ENCODE measurements at regions not wholly inside any gene's neighbourhood (a gene's known extent, or its start where the extent isn't known, plus 50 kb on each side); places are given as distances from the start of the nearest gene placed in this dataset.

- TF ChIP-seq, protein P1, sequence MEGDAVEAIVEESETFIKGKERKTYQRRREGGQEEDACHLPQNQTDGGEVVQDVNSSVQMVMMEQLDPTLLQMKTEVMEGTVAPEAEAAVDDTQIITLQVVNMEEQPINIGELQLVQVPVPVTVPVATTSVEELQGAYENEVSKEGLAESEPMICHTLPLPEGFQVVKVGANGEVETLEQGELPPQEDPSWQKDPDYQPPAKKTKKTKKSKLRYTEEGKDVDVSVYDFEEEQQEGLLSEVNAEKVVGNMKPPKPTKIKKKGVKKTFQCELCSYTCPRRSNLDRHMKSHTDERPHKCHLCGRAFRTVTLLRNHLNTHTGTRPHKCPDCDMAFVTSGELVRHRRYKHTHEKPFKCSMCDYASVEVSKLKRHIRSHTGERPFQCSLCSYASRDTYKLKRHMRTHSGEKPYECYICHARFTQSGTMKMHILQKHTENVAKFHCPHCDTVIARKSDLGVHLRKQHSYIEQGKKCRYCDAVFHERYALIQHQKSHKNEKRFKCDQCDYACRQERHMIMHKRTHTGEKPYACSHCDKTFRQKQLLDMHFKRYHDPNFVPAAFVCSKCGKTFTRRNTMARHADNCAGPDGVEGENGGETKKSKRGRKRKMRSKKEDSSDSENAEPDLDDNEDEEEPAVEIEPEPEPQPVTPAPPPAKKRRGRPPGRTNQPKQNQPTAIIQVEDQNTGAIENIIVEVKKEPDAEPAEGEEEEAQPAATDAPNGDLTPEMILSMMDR (IDR thresholded peaks at IDR 0.05) = no peak
- TF ChIP-seq POLR2A (IDR thresholded peaks at IDR 0.05; ENCODE audit: low read depth) (no peak), EP300 (IDR thresholded peaks at IDR 0.05) (no peak)
Measured at GRCh38 chr9:87089506-87089905, 142.2 kb upstream of the GAS1 start.

All from esophagus muscularis mucosa (tissue), 4 donors.